ENCODE measurements at regions not wholly inside any gene's neighbourhood (a gene's known extent, or its start where the extent isn't known, plus 50 kb on each side); places are given as distances from the start of the nearest gene placed in this dataset.

DNA sequence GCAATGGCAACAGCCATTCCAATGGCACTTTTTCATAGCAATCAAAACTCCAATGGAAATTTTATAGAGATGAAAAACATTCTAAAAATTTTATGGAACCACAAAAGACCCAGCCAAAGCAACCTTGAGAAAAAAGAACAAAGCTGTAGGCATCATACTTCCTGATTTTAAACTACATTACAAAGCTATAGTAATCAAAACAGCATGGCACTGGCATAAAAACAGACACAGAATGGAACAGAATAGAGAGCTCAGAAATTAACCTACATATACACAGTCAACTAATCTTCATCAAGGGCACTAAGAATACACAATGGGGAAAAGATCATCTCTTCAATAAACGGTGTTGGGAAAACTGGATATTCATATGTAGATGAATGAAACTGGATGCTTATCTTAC is 401.5 kb downstream of the NPHP4 start:
- TF ChIP-seq, protein P1, sequence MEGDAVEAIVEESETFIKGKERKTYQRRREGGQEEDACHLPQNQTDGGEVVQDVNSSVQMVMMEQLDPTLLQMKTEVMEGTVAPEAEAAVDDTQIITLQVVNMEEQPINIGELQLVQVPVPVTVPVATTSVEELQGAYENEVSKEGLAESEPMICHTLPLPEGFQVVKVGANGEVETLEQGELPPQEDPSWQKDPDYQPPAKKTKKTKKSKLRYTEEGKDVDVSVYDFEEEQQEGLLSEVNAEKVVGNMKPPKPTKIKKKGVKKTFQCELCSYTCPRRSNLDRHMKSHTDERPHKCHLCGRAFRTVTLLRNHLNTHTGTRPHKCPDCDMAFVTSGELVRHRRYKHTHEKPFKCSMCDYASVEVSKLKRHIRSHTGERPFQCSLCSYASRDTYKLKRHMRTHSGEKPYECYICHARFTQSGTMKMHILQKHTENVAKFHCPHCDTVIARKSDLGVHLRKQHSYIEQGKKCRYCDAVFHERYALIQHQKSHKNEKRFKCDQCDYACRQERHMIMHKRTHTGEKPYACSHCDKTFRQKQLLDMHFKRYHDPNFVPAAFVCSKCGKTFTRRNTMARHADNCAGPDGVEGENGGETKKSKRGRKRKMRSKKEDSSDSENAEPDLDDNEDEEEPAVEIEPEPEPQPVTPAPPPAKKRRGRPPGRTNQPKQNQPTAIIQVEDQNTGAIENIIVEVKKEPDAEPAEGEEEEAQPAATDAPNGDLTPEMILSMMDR (IDR thresholded peaks at IDR 0.05) = no peak
- TF ChIP-seq POLR2A (IDR thresholded peaks at IDR 0.05) = no peak
- TF ChIP-seq EP300 (IDR thresholded peaks at IDR 0.05) = no peak
